HG02973 (cell line): ENCODE measurements at regions not wholly inside any gene's neighbourhood (a gene's known extent, or its start where the extent isn't known, plus 50 kb on each side); places are given as distances from the start of the nearest gene placed in this dataset.

Experiments used
- ATAC-seq: cut with Tn5 transposase; IDR thresholded peaks from one replicate; pipeline ENCODE4 v1.9.1; 2021; ENCODE audit warnings: moderate library complexity; ENCODE audit not compliant: unreplicated experiment

DNA sequence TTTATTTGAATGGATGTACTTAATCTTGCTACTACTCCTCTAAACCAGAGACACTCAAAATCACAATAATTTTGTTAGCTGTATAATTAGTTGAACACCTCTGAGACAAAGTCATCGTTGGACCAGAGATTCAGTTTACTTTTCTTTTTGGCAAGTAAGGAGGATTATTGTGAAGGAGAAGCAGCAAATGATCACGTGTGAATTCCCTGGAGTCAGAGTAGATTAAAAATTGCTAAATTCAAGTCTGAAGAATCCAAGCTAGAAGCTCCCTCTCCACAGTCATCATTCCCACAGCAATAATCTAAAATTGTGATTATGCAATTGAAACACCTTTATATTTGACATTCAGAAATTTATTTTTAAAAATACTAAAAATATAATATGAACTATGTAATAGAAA, 484.4 kb downstream of the CMPK2 start:
- no peak for ATAC-seq

DNA sequence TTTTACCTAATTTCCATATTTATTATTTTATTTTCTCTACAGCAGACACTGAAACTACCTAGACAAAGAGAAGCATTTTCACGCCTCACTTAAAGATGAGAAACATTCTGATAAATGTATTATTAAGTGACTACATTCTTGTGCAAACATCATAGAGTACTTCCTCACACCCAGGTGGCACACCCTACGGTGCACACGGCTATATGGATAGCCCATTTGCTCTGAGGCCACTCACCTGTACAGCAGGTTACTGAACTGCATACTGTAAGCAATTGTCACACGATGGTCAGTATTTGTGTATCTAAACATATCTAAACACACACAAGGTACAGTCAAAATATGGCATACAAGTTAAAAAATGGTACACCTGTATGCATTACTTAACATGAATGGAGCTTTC, 481.4 kb downstream of the CMPK2 start:
- no peak for ATAC-seq

DNA sequence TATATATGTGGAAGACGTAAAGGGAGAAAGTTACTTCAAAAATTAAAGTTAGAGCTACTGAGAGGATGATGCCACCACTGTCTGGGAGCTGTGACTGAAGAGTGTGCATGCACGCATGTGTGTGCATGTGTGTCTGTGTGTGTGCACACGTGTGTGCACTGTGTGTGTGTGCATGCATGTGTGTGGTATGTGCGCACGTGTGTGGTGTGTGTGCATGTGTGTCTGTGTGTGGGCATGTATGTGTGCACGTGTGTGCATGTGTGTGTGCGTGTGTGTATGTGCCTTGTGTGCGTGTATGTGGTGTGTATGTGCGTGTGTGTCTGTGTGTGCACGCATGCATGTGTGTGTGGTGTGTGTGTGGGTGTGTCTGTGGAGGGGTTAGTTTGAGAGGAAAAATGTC, 473.4 kb downstream of the CMPK2 start:
- ATAC-seq: no peak

DNA sequence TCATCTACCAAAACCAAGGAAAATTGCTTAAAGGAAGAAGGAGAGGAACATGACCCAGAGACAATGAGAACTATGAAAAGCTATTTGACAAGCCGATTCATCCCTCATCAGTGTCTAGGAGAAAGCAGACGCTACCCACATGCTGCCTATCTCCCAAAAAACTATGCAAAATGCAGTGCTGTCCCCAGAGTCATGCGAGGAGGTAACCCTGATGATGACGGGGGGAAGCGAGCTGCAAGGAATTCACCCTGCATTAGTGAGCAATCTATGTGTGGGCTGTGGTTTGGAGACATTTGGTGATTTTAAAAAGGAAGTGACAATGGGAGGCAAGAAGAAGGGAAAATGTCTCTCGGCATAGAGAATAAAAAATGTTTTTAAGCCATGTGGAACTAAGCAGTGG, 472.7 kb downstream of the CMPK2 start:
- ATAC-seq: no peak

DNA sequence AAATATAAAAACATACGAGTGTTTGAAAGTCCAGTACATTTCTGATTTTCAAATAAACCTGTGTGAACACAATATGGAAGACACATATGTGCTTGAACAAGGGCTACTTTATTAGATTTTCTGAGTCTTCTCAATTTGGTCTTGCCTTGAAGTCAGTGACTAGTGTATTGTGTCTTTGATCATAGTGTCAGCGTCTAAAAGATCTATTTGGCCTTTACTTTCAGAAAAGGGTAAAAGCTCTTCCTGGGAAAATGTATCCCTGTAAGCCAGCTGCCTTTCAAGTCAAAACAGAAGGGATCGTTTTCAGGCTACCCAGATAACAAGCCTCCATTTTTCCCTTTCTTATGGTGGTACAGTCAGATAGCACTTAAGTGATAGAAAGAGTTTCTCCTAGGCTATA, 471.9 kb downstream of the CMPK2 start:
- ATAC-seq: no peak

DNA sequence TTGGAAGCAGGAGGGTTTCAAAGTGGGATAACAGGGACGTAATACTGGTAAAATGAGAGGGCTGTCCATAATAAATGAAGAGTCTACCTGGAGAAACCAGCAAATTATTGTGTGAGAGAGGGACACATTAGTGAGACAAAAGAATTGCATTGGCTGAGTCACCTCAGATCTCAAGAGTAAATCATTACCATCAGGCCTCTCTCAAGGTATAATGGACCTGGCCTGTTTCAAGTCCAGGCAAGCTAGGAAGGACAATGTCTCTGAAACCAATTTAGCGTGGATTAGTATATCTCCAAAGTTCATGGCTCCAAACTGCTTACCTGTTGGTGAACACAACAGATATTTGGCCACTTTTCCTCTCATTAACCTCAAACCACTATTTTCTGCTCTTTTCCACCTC, 471.4 kb downstream of the CMPK2 start:
- ATAC-seq: no peak

DNA sequence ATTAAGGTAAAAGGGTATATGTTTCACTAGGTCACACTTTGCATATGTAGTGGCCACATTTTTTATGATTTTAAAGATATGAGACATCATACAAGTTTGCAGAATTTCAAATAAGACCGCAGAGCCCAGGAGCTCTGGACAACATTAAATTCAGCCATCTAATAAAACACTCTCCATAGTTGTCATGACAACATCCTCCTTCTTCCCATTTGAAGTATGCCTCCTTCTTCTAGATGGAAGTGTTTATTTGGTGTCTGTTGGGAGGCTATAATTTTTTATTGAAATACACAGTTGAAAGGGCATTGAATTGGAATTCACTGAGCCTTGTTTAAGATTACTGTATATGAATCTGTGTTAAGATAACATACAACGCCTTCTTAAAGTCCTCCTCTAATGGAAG, 467.3 kb downstream of the CMPK2 start:
- ATAC-seq: no peak

DNA sequence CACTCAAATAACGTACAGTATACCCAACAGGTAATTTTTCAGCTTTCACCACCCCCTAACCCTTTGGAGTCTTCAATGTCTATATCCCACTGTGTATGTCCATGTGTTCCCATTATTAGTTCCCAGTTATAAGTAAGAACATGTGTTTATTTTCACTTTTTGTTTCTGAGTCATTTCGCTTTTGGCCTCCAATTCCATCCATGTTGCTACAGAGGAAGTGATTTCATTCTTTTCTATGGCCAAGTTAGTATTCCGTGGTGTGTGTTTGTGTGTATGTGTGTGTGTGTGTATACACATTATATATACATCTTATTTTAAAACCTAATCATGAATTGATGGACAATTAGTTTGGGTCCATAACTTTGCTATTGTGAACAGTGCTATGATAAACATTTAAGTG, 464.4 kb downstream of the CMPK2 start:
- ATAC-seq: no peak

DNA sequence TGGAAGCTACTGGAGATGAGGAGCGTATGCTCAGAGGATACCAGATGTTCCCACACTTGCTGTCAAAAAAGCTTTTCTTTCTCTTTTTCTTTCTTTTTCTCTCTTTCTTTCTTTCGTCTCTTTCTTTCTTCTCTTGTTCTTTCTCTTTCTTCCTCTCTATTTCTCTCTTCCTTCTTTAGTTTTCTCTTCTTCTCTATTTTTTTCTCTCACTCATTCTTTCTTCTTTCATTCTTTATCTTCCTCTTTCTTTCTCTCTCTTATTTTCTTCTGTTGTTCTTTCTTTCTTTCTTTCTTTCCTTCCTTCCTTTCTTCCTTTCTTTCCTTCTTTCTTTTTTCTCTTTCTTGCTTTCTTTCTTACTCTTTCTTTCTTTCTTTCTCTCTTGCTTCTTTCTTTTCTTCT, 457.6 kb downstream of the CMPK2 start:
- no peak for ATAC-seq

DNA sequence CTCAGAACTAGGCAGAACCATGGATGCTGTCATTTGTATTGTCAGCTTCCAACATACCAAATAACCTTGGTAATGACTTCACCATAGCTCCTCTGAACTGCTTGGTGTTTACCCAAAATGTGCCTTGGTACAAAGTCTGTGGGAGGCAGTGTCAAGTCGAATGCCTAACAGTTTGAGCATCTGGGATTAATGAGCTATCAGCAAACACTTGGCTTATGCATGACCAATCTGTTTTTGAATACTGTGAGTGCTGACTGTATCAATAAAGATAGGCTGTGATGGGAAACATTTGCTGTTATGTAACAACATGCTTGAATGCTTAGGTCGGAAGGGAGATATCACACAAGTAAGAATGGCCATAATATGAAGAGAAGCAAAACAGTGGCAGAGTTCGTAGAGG, 455.4 kb downstream of the CMPK2 start:
- ATAC-seq: no peak

DNA sequence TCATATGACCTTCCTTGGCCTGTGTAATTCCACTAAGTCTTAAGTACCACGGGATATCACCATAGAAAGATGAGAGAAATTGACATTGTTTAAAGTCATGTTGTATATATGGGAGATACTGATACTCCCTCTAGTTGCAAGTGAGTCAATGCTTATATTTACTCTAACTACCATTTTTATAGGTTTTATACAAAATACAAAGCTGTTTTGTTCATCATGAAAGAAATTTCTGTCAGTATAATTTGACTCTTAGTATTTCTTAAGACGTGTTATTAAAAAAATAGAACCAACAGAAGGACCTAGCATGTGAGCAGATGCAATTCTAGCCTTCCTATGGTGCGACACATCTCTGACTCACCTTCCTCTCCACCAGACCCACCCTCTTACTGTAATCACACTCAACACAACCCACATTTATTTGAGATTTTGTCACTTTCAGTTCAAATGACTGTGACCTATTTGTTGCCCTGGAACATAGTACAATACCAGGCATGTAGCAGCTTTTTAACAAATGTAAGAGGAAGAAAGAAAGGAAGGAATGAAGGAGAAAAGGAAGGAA, 453.1 kb downstream of the CMPK2 start:
- ATAC-seq: no peak

DNA sequence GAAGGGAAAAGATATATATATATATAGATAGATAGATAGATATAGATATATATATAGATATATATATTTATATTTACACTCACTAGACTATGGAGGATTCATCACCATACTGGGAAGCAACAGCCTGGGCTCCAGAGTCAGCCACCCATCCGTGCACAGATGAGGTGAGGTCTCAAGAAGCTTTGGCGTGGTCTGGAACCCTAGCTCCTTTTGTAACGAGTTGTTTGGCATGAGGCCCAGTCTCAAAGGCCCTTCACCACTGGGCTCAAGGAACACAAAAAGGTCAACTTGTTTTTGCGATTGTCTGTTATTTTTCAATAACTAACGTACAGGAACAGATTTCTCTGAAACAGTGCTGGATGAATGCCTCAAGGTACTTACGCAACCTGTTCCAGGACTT, 448.7 kb downstream of the CMPK2 start:
- no peak for ATAC-seq

DNA sequence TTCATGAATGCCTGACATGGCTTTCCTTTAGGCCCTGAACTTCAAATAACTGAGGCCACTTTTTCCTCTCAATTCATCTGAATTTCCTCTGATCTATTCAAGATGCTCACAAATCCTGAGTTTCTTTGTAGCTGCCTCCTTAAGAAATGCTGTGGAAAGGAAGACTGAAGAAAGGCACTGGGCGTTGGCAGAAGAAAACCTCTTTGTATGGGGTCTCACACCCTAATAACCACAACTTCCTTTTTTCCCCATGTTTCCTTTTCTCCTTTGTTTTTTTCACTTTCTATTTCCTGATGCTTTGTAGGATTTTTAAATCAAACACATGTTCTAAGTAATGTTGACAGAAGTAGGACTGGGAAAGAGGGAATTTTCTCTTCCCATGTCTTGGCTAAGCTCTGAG, 447.4 kb downstream of the CMPK2 start:
- ATAC-seq: no peak

DNA sequence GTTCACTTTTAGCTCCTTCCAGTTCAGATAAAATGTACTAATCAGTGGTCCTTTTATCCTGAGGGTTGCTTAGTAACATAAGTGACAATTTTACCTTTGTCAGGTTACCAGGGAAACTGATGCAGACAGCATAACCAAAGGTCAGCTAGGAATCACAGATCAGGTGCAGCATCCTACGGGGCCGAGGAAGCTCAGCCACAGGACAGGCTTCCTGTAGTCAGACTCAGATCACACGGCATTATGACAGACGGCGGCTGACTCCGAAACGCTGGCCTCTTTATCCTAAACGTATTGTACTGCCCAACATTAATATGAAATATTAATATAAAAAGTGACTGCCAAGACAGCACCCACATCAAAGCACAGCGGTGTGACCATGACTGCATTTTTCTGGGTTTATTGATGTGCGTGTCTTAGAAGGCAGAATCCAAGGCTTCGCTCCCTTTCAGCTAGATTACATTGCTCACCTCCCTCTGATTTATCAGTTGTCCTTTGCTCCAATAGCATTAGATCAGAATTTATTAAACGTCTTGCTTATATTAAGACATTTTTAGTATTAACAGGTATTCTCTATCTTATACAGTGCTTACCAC, 444.5 kb downstream of the CMPK2 start:
- no peak for ATAC-seq

DNA sequence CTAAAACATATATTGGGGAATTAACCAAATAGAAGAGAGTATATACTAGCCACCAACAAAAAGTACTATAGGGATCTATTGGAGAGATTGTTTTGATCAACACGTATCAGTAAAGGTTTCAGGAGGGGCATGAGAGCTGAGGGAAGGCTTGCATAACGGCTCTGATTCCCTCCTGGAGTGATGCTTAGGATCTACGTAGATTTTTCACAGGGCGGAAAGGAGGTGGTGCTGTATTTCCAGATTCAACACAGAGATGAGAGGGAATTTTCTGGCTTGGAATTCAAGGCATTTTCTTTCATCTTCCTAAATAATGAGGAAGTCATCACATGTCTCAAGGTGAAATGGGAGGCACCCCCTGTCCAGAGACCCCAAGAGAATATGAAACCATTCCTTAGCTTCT, 443.8 kb downstream of the CMPK2 start:
- no peak for ATAC-seq

DNA sequence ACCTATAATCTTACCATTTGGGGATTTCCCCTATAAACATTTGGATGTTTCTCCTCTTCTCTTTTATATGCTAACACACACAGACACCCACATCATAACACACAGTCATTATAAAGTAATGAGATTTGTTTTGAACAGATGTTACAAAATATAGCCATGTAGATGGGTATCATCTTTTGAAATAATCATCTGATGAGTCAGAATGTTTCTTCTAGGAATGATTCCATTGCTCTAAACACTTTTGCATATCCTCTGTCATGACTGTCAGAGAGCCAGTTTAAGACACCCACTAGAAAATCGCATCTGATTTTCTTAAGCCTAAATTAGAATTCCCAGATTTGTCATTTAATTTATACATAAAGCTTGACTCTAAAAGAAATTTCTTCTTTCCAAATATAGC, 442.6 kb downstream of the CMPK2 start:
- ATAC-seq: no peak

DNA sequence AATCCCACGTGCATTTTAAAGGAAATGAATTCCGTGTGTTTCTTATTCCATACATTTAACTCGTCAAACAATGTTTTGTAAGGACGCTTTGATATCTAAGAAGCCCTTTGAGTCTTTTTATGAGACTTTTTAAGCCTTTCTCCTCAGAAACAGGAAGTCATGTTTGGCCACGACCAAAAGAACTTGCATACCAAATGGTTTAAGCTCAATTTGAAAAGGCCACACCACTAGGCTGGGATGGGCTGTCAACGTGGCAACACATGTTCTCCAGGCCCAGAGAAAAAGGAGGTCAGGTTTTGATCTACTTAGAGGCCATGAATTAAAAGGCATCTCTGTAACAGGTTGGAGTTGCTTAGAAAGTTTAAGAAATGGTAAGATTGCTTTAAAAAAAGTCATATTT, 441.8 kb downstream of the CMPK2 start:
- no peak for ATAC-seq

DNA sequence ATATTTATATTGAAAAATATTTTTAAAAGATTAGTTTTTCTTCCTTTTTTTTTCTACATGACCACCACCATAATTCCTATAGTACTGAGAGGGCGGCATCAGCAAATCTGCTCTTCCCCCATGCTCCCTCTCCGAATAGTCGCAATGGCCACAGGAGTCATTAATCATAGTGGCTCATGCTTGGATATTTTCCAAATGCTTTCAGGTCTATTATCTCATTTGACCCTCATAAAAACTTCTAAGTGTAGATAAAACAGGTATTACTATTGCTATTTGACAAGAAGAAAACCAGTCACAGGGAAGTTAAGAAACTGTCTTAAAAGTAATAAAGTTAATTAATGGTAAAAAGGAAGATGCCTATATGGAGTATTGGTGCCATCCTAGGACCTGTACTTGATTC, 440.7 kb downstream of the CMPK2 start:
- ATAC-seq: no peak

DNA sequence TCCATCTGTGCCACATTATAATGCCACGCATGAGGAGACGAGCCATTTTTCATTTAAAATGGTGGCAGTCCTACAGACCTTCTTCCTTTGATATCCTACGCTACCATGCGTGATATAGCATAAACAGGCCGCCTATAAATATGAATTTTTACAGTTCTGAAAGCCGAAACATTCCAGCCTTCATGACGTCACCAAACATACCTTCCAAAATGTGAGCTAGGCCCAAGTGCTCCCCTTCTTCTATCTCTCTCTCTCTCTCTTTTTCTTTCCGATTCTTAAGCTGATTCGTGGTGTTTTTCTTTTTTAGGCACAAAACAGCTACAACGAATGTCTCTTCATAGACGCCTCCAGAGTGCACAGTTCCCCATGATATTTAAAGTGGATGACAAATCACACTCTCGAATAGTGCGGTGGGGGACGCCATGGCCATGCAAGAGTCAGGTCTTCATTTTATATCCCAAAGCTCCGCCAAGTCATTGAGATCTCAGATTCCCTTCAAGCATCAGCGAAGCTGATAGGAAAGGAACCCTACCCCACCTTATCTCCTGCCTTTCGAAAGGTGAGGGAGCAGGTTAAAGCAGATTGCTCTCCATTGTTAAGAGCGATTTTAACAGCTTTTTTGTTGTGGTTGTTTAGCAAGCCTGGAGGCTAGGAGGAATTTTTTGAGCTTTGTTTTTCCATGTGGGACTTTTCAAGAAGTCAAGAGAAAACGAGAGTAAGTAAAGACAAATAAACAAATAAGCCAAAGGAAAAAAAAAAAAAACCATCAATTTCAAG, 436.3 kb downstream of the CMPK2 start:
- ATAC-seq: no peak

DNA sequence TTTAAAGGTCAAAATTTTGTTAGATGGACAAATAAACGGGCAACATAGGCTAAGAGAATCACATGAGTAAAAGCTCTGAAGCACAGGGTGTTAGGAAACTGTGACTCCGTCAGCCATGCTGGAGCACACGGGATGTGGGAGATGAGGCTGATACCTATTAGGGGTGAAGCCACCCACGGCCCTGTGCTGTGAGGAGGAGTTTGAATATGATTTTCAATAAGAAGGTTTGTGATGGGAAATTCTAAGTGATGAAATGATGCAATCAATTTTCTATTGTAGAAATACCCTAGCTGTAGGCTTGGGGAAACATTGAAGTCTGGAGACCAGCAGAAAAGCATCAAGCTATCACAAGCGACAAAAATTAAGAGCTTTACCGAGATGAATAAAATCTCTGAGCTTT, 431.3 kb downstream of the CMPK2 start:
- no peak for ATAC-seq

DNA sequence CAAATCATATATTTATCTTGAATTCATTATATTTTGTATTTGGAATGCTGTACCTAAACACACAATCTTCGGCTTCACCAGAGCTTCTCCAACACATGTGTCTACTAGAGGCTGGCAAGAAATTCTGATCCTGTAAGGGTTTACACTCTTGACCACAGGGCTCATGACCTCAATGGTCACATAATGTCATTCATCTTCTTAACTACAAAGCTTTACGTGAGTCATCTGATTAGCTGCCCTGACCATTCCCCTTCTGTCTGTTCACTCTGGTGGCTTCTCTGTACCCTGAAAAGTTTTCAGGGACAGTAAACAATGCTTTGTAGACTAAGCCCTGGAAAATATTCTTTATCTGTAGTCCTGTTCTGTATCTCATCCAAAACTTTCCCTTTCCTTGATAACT, 423.9 kb downstream of the CMPK2 start:
- ATAC-seq: no peak

DNA sequence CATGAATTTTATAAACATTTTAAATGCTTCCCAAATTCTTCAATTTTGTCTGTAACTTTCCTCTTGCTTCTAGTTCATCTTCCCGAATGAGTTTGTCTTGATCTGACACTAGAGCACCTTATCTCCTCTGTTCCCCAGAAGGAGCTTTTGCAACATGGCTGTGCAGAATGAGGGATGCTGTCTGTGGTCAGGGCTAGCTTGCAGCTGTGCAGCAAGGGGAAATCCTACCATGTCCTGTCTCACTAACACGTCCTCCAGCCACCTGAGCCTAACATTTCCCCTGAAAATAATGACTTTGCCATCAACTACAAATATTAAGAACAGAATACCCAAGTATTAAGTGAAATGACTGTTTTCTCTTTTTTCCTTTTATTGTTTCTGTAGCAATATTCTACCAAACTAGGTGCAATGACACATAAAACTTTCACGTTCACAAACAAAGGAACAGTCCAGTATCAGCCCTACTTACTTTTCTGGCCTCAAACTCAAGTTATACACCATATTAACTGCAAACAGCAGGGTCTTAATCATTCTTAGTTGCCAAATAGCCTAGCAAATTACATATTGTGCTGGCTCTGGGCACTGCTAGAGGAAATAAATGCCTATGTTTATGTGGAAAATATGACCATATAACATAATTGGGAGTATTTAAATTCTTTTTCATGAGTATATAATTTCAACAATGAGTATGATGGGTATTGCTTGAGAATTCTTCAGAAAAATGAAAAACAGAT, 423.3 kb downstream of the CMPK2 start:
- no peak for ATAC-seq
